ENCODE measurements at regions not wholly inside any gene's neighbourhood (a gene's known extent, or its start where the extent isn't known, plus 50 kb on each side); places are given as distances from the start of the nearest gene placed in this dataset.

DNA sequence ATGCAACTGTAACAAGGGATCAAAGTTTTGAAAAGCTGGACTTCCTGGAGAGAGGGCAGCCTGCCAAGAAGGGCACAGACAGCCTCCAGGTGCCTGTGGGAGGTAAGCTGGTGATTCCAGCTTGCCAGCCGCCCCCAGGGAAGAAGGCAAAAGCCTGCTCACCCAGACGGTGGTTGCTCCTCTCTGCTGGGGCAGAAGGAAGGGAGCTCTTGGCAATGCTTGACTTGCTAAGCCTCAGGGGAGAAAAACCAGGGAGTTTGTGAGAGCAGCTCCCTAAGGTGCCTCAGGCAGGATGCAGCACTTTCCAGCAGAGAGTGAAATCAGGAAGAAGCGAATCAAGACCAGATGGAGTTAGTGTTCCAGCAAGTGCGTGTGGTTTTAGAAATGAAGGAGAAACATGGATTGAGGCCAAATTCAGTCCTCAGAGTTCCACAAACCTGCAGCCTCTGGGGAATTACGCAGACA, 553.6 kb downstream of the BUD13 start:
- TF ChIP-seq, protein P1, sequence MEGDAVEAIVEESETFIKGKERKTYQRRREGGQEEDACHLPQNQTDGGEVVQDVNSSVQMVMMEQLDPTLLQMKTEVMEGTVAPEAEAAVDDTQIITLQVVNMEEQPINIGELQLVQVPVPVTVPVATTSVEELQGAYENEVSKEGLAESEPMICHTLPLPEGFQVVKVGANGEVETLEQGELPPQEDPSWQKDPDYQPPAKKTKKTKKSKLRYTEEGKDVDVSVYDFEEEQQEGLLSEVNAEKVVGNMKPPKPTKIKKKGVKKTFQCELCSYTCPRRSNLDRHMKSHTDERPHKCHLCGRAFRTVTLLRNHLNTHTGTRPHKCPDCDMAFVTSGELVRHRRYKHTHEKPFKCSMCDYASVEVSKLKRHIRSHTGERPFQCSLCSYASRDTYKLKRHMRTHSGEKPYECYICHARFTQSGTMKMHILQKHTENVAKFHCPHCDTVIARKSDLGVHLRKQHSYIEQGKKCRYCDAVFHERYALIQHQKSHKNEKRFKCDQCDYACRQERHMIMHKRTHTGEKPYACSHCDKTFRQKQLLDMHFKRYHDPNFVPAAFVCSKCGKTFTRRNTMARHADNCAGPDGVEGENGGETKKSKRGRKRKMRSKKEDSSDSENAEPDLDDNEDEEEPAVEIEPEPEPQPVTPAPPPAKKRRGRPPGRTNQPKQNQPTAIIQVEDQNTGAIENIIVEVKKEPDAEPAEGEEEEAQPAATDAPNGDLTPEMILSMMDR (IDR thresholded peaks at IDR 0.05; ENCODE audit: low read depth, low read length, poor library complexity, severe bottlenecking), result no peak
- TF ChIP-seq EZH2phosphoT487 (IDR thresholded peaks at IDR 0.05; ENCODE audit: borderline replicate concordance, low read length), result no peak

Data from DOHH2 (cell line).